SK-N-SH (cell line): ENCODE measurements at regions not wholly inside any gene's neighbourhood (a gene's known extent, or its start where the extent isn't known, plus 50 kb on each side); places are given as distances from the start of the nearest gene placed in this dataset.

Experiments used
- CHD2 ChIP-seq: fragments of 150-350 bp; IDR thresholded peaks from 2 replicates; pipeline ENCODE4 v1.6.1; 2018; ENCODE audit warnings: low read length; ENCODE audit not compliant: partially characterized antibody
- CTCF ChIP-seq: fragments of 200-600 bp; sonication (generic); IDR thresholded peaks from 2 replicates; pipeline ENCODE4 v1.6.1; 2017; ENCODE audit warnings: antibody characterized with exemption, mild to moderate bottlenecking, moderate library complexity
- EZH2phosphoT487 ChIP-seq: fragments of 200-600 bp; sonication (generic); IDR thresholded peaks from 2 replicates; pipeline ENCODE4 v1.6.1; 2017; ENCODE audit warnings: low read depth, mixed run types, mild to moderate bottlenecking, antibody characterized with exemption, moderate library complexity, borderline replicate concordance
- FOSL2 ChIP-seq: IDR thresholded peaks from 2 replicates; pipeline ENCODE4 v1.4.0; 2012; ENCODE audit warnings: low read depth, mild to moderate bottlenecking, moderate library complexity, borderline replicate concordance
- GABPA ChIP-seq: IDR thresholded peaks from 2 replicates; pipeline ENCODE4 v1.4.0; 2012; ENCODE audit warnings: low read depth, mild to moderate bottlenecking
- NFIC ChIP-seq: IDR thresholded peaks from 2 replicates; pipeline ENCODE4 v1.4.0; 2012; ENCODE audit warnings: borderline replicate concordance
- POLR2AphosphoS5 ChIP-seq: IDR thresholded peaks from 2 replicates; pipeline ENCODE4 v1.6.1; 2012; ENCODE audit warnings: low read depth, low read length
- RXRA ChIP-seq: IDR thresholded peaks from 2 replicates; pipeline ENCODE4 v1.4.0; 2012; ENCODE audit warnings: low read depth, mild to moderate bottlenecking, borderline replicate concordance
- SMC3 ChIP-seq: IDR thresholded peaks from 2 replicates; pipeline ENCODE4 v1.6.1; 2012; ENCODE audit warnings: low read depth, low read length, improper control_type of control experiment
- TAF1 ChIP-seq: IDR thresholded peaks from 2 replicates; pipeline ENCODE4 v1.6.1; 2012; ENCODE audit warnings: low read depth, mild to moderate bottlenecking, low read length, moderate library complexity, borderline replicate concordance
- YY1 ChIP-seq: IDR thresholded peaks from 2 replicates; pipeline ENCODE4 v1.4.0; 2012; ENCODE audit warnings: low read depth, mild to moderate bottlenecking
- TF ChIP-seq, protein P1 (sequence below): IDR thresholded peaks from 2 replicates; pipeline ENCODE4 v1.4.0; 2012; ENCODE audit warnings: low read depth, borderline replicate concordance

GRCh38 chr18:78519394-78520062 is 460.1 kb upstream of the SALL3 start:
- no peak for TF ChIP-seq CHD2
- TF ChIP-seq, protein P1, sequence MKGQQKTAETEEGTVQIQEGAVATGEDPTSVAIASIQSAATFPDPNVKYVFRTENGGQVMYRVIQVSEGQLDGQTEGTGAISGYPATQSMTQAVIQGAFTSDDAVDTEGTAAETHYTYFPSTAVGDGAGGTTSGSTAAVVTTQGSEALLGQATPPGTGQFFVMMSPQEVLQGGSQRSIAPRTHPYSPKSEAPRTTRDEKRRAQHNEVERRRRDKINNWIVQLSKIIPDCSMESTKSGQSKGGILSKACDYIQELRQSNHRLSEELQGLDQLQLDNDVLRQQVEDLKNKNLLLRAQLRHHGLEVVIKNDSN, result no peak
- TF ChIP-seq CTCF, result no peak
- TF ChIP-seq GABPA, result no peak
- TF ChIP-seq NFIC, result no peak
- TF ChIP-seq SMC3, result no peak
- no peak for TF ChIP-seq TAF1
- TF ChIP-seq EZH2phosphoT487, result no peak
- TF ChIP-seq FOSL2, result no peak
- TF ChIP-seq RXRA, result no peak
- no peak for TF ChIP-seq YY1
- TF ChIP-seq POLR2AphosphoS5, result no peak
